NCI-H2081 treated with DMSO at 0.1 percent for 48 hours (cell line): ENCODE measurements at regions not wholly inside any gene's neighbourhood (a gene's known extent, or its start where the extent isn't known, plus 50 kb on each side); places are given as distances from the start of the nearest gene placed in this dataset.

Experiments
- DNase-seq: peaks from one replicate; lab custom pipeline; 2025; lab: John Stamatoyannopoulos, UW

- DNase-seq, result no peak
These were observed 314.9 kb downstream of the COG6 start for GRCh38 chr13:39970177-39970846.

GRCh38 chr13:39971526-39971925 lies 316.1 kb downstream of the COG6 start:
- DNase-seq, result no peak

- DNase-seq, result no peak
These were observed 321.0 kb downstream of the COG6 start for GRCh38 chr13:39976481-39976880.

GRCh38 chr13:39981056-39981455 lies 325.6 kb downstream of the COG6 start:
- DNase-seq, result no peak

GRCh38 chr13:39982745-39983144 lies 327.3 kb downstream of the COG6 start:
- no peak for DNase-seq

- no peak for DNase-seq
These were observed 329.6 kb downstream of the COG6 start for GRCh38 chr13:39985071-39985470.

- DNase-seq, result no peak
These were observed 332.9 kb downstream of the COG6 start for GRCh38 chr13:39988351-39988750.

- DNase-seq, result no peak
These were observed 342.7 kb downstream of the COG6 start for GRCh38 chr13:39998166-39998565.

- DNase-seq, result no peak
These were observed 346.6 kb downstream of the COG6 start for GRCh38 chr13:40002016-40002415.

GRCh38 chr13:40013554-40013953 lies 358.1 kb downstream of the COG6 start:
- no peak for DNase-seq

GRCh38 chr13:40016953-40017660 lies 361.6 kb downstream of the COG6 start:
- DNase-seq, result no peak

- no peak for DNase-seq
These were observed 362.3 kb downstream of the COG6 start for GRCh38 chr13:40017662-40018262.

GRCh38 chr13:40023595-40024203 lies 368.2 kb downstream of the COG6 start:
- DNase-seq, result no peak

GRCh38 chr13:40024204-40024966 lies 368.9 kb downstream of the COG6 start:
- no peak for DNase-seq

- DNase-seq, result no peak
These were observed 369.7 kb downstream of the COG6 start for GRCh38 chr13:40024967-40025714.

- no peak for DNase-seq
These were observed 370.7 kb downstream of the COG6 start for GRCh38 chr13:40026174-40026585.

GRCh38 chr13:40026741-40027140 lies 371.3 kb downstream of the COG6 start:
- DNase-seq, result no peak

- no peak for DNase-seq
These were observed 373.0 kb downstream of the COG6 start for GRCh38 chr13:40028446-40028845.

GRCh38 chr13:40031031-40031430 lies 375.6 kb downstream of the COG6 start:
- no peak for DNase-seq

- DNase-seq, result no peak
These were observed 383.6 kb downstream of the COG6 start for GRCh38 chr13:40039061-40039460.

- DNase-seq, result no peak
These were observed 387.5 kb downstream of the COG6 start for GRCh38 chr13:40042991-40043390.
